Neural progenitor cell (in vitro differentiated cells): ENCODE measurements at regions not wholly inside any gene's neighbourhood (a gene's known extent, or its start where the extent isn't known, plus 50 kb on each side); places are given as distances from the start of the nearest gene placed in this dataset.

ENCODE experiments used
- EZH2 ChIP-seq: fragments of 200-600 bp; sonication (generic); IDR thresholded peaks from 2 replicates; pipeline ENCODE4 v1.6.1; 2017; ENCODE audit warnings: antibody characterized with exemption, mild to moderate bottlenecking, moderate library complexity
- TF ChIP-seq, protein P1 (sequence below): fragments of 200-600 bp; sonication (generic); IDR thresholded peaks from 2 replicates; pipeline ENCODE4 v1.5.1; 2017; ENCODE audit warnings: antibody characterized with exemption, mild to moderate bottlenecking

DNA sequence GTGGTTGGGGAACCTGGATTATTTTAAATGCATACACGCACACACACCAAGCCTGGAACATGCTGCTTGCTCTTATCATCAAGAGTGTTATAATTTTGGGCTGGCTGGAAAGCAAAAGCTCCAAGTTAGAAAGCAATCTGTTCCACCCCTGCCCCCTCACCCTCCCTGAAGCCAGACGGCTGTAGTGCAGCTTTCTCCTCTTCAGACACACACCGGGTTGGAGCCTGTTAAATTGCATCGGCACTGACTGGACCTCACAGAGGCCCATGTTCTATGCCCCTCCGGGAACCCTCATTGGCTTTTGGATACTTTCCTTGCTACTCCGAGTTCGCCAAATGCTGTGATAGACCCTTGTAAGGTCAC, 90.6 kb upstream of the KCNJ15 start:
- TF ChIP-seq, protein P1, sequence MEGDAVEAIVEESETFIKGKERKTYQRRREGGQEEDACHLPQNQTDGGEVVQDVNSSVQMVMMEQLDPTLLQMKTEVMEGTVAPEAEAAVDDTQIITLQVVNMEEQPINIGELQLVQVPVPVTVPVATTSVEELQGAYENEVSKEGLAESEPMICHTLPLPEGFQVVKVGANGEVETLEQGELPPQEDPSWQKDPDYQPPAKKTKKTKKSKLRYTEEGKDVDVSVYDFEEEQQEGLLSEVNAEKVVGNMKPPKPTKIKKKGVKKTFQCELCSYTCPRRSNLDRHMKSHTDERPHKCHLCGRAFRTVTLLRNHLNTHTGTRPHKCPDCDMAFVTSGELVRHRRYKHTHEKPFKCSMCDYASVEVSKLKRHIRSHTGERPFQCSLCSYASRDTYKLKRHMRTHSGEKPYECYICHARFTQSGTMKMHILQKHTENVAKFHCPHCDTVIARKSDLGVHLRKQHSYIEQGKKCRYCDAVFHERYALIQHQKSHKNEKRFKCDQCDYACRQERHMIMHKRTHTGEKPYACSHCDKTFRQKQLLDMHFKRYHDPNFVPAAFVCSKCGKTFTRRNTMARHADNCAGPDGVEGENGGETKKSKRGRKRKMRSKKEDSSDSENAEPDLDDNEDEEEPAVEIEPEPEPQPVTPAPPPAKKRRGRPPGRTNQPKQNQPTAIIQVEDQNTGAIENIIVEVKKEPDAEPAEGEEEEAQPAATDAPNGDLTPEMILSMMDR, result no peak
- no peak for TF ChIP-seq EZH2
